SHP77 (cell line): ENCODE measurements at regions not wholly inside any gene's neighbourhood (a gene's known extent, or its start where the extent isn't known, plus 50 kb on each side); places are given as distances from the start of the nearest gene placed in this dataset.
A peak's percentile ranks its signal among the peaks of the same experiment; 100 is the strongest.
"Not testable (repeated sequence)": the region's sequence is repeated elsewhere in the genome, so short reads cannot be mapped to it uniquely, and the experiment has no call there.

ENCODE experiments used
- DNase-seq, 2 experiments: peaks; one replicate each; lab custom pipeline; 2025; lab: John Stamatoyannopoulos, UW

- no peak for DNase-seq
Observed at GRCh38 chr10:33501161-33501560, 166.7 kb upstream of the NRP1 start.

DNA sequence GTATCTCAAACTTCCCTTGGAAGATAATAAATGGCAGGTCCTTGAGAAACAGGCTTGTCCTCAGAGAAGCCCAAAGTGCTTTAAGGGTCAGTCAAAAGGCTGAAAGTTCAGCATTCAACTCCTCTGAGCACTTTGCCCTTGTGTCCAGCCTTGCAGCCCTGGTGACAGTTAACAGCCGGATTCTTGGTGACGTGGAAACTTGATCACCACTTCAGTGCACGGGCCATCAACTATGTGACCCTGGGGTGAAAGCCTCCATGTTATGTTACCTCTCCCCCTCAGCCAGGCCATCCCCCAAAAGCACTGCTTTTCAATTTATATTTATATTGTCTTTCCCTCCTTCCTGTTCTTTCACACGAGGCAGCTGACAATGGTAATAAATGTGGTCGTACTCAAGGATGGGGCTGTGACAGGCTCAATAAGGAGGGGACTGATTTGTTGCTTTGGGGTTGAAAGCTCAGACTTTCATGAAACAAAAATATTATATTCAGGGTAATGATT is 164.0 kb upstream of the NRP1 start:
- peak; percentile 6 to 34 for DNase-seq

DNA sequence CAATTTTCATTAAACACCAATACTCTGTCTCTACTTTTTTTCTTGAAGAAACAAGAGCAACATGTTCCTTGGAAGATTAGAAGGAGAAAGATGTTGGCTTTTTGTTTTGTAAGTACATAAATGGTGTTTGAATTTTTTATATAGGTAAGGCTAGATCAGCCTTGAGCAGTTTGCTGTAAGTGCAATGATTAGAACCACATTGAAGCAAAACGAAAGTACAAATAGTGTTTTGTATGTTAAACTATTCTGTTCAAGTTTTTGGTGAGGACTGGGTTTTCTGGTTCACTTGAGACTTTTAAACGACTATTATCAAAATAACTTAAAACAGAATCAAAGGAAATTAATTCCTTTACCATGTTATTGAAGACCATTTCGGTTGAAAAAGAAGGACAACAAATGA is 162.9 kb upstream of the NRP1 start:
- DNase-seq, result no peak

- DNase-seq, result no peak
Observed at GRCh38 chr10:33496096-33496495, 161.6 kb upstream of the NRP1 start.

DNA sequence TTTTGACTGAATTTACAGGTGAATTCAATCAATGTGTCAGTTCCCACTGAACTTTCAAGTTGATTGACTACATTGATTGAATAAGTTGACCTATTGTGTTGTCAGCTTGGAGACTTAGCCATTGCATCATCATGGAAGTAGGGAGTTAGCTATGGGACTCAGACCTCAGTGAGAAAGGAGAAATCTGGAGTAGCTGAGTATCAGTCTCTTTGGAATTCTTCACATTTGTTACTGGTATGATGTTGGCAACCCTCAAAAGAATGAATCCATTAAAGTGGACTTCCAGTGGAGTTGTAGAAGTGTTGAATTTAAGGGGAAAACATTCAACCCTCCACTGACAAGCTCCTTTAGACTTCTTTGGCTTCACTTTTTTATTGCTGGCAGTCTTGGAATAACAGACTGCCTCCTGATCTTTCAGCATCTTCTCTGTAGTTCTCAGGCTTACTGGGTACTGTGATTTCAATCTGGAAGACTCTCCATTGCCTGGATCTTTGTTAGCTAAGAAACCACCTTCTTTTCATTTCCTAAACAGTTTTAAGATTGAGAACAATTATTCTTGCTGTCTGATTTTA is 160.3 kb upstream of the NRP1 start:
- DNase-seq, result no peak

GRCh38 chr10:33493978-33494377 is 159.5 kb upstream of the NRP1 start:
- DNase-seq, result no peak

GRCh38 chr10:33493497-33493896 is 159.0 kb upstream of the NRP1 start:
- no peak for DNase-seq

DNA sequence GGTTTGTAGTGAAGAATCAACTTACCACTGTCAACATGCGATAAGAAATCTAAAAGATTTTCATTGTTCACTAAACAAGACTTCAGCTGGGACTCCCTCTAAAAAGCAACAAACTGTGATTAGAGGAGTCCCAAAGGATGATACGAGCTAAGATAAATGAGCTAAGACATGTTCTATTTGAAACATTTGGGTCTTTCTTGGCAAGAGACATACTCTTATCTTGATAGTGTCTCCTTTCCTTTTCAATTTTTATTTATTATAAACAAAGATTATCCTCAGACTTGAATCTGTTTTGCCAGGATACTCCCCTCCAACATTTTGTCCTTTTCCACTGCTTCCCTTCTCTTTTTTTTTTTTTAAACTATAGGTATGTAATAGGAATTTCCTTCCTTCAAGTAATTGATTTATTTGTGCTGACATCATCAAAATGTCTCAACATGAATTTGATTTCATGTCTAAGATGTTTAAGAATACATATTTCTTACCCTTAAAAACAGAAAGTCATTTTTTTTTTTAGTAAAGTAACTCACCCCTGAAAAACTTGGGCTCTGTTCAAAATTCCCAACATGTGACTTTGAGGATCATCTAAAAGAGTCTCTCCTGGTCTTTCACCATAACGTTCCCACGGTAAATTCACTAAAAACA is 158.4 kb upstream of the NRP1 start:
- DNase-seq, result no peak

GRCh38 chr10:33489501-33490176 is 155.2 kb upstream of the NRP1 start:
- DNase-seq, result no peak

- no peak for DNase-seq
Observed at GRCh38 chr10:33487014-33487776, 152.7 kb upstream of the NRP1 start.

DNA sequence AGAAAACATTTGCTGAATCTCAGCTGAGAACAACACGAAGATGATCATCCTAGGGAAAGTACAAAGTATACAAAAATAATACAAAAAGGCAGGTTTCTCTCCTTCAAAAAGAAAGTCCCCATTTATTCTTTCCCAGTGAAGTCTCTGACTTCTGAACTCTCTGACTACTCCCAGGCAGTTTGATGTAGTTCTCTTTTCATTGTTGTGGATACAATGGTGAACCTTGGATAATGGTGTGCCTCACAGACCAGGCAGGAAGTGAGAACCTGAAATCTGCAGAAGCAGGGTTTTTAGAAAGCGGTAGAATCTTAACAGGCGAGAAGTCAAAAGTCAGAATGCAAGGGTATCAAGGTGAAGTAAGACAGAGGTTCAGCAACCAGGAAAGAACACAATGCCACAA is 150.8 kb upstream of the NRP1 start:
- no peak for DNase-seq

DNA sequence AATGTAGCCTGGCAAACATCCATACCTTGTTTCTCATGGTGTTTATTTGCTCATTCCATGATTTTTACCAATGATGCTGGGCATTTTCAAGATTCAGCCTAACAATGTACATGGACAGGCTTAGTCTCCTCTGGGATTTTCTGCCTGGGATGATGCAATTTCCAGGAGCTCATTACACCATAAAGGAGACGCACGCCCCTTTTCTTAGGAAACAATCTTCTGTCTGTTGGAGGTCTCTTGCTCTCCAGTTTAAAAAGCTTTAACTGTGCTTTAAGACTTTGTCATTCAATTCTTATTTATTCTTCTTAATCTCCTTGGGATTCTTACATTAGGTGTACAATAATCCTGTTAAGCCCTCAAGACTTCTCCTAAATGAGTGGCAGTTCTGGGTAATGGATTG is 150.3 kb upstream of the NRP1 start:
- peak in 1 of 2 experiments; percentile 5 for DNase-seq

- DNase-seq, result peak; percentile 79 to 81
Observed at GRCh38 chr10:33483816-33484190, 149.3 kb upstream of the NRP1 start.

DNA sequence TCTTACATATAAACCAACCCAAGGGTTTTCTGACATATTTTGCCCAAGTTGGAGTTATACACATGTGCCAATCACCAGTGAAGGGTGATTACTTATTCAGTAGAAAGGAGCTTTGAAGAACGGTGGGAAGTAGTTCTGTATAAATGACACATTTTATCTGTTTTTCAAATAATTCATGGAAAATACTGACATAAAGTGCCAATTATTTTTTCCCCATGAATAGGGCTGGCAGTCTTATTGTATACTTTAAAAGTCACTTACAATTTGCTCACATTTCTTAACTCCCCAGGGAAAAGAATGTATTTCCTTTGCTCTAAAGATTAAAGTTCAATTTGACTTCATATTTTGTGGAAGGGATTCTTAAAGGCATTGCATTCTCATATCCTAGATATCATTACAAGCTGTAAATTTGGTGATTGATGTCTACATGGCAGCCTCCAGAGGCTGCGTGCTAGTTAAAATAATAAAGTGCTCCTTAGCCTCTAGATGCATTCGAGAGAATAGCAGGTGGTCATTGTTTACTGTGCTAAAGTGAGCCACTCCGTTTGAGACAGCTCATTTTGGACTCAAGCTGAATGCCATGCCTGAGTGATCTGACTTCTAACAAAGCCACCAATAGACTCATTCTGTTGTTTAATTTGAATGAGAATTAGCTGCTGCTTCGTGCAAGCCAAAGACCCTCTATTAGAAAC is 148.8 kb upstream of the NRP1 start:
- DNase-seq, result peak; percentile 82 to 87

DNA sequence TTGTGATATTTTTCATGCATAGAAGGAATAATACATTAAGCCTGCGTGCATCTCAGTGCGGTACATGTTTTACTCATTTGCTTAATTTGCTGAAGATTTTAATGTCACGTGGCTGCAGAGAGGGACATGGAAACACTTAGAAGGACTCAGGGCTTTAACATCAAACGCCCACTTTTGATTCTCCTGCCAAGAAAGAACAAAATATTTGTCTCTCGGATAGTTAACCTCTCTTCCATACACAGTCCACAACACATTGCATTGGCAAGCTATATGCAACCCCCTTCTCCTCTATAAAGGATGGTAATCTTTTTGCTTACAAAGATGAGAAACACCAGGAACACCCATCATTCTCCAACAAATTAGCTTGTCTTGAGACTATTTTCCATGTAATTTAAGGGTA is 148.0 kb upstream of the NRP1 start:
- DNase-seq, result no peak

DNA sequence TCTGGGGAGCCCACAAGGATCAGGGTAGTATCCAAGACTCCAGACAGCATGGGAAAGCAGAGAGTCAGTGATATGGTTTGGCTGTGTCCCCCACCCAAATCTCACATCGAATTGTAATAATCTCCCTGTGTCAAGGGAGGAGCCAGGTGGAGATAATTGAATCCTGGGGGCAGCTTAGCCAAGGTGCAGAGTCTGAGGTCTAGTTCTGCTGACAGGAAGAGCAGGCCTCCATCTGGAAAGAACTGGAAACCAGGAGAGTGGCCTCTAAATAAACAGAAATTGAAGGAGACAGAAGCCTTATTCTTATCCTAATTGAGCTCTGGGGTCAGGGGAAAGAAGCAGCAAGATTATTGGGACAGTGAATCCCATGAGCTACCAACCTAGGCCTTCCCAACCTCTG is 146.7 kb upstream of the NRP1 start:
- DNase-seq, result no peak

- not testable (repeated sequence) for DNase-seq
Observed at GRCh38 chr10:33480417-33480816, 145.9 kb upstream of the NRP1 start.

DNA sequence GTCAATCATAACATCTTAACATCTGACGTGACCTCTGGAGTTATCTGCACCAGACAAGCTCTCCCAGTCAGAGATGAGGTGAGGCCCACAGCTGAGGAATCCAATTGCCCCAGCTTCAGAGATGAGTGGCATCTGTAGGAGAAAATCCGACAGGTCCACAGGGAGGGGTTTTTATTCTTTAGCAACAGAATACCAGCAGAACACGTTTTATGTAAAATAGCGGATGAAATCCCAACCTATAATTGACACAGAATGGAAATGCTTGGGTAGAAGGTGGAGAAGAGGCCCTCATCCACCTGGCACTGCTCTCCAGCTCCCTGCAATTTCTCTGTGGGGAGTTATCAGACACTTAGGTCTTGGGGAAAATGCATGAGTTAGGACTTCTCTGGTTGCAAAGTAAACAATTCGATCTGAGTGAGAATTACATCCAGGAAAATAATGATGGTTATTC is 144.2 kb upstream of the NRP1 start:
- peak in 1 of 2 experiments; percentile 3 for DNase-seq

DNA sequence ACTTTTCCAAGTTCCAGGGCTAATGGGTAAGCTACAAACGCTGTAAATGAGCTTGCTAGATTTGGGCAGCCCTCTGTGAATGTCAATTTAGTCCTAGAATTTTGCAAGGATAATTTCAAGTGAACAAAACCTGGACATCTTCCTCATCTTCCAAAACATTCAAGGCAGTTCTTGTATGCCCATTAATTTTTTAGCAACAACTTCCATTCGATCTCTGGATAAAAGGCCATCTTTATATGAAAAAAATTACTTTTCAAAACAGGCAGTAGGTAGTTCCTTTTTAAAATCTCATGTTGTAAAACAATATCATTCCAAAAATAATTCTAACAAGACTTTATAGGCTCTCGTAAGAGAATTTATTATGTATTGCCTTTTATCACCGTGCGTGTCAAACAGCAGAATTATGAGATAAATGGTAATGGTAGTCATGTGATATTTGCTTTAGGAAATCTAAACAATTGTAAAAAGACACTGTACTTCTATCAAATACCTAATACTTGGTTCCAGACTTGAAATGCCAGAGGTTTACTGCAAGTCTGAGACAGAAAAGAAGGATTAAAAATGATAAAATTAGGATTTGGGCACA is 143.7 kb upstream of the NRP1 start:
- DNase-seq, result no peak

GRCh38 chr10:33477291-33478088 is 143.0 kb upstream of the NRP1 start:
- no peak for DNase-seq
